Osteocyte (in vitro differentiated cells): ENCODE measurements at regions not wholly inside any gene's neighbourhood (a gene's known extent, or its start where the extent isn't known, plus 50 kb on each side); places are given as distances from the start of the nearest gene placed in this dataset.
A peak's percentile ranks its signal among the peaks of the same experiment; 100 is the strongest.

Experiments used
- DNase-seq: peaks from one replicate; pipeline ENCODE4 v3.0.0; 2021; ENCODE audit warnings: mixed read lengths; ENCODE audit not compliant: unreplicated experiment; ENCODE audit errors: extremely low spot score
- H3K27ac Mint-ChIP-seq: one replicate; pipeline ENCODE4 v1.8.0; 2021; ENCODE audit warnings: mild to moderate bottlenecking, mixed read lengths; ENCODE audit not compliant: unreplicated experiment
- H3K27me3 Mint-ChIP-seq: one replicate; pipeline ENCODE4 v1.8.0; 2021; ENCODE audit warnings: mixed read lengths; ENCODE audit not compliant: unreplicated experiment
- H3K36me3 Mint-ChIP-seq: one replicate; pipeline ENCODE4 v1.8.0; 2021; ENCODE audit warnings: mixed read lengths; ENCODE audit not compliant: unreplicated experiment
- H3K4me1 Mint-ChIP-seq: one replicate; pipeline ENCODE4 v1.8.0; 2021; ENCODE audit warnings: mixed read lengths; ENCODE audit not compliant: unreplicated experiment
- H3K4me3 Mint-ChIP-seq: one replicate; pipeline ENCODE4 v1.8.0; 2021; ENCODE audit warnings: mild to moderate bottlenecking, moderate library complexity, mixed read lengths; ENCODE audit not compliant: unreplicated experiment
- H3K9me3 Mint-ChIP-seq: one replicate; pipeline ENCODE4 v1.8.0; 2021; ENCODE audit warnings: mixed read lengths; ENCODE audit not compliant: unreplicated experiment
- CTCF ChIP-seq: fragments of 200-600 bp; sonication (generic); IDR thresholded peaks from 2 replicates; pipeline ENCODE4 v1.5.0; 2021; ENCODE audit warnings: antibody characterized with exemption, mild to moderate bottlenecking, moderate library complexity

GRCh38 chr22:47548953-47549740, 786.7 kb downstream of the TBC1D22A start:
- H3K27ac Mint-ChIP-seq = no peak overlapping the region
- H3K9me3 Mint-ChIP-seq = peaks cover 49% of the 10 kb centered on the region
- DNase-seq = peak; percentile 65
- H3K27me3 Mint-ChIP-seq = no peaks in the 10 kb centered on the region
- H3K36me3 Mint-ChIP-seq = no peaks in the 10 kb centered on the region
- no peaks in the 10 kb centered on the region for H3K4me1 Mint-ChIP-seq
- H3K4me3 Mint-ChIP-seq = no peak overlapping the region
- no peak for TF ChIP-seq CTCF

GRCh38 chr22:47547881-47548650, 785.6 kb downstream of the TBC1D22A start:
- Mint-ChIP-seq H3K4me1 (no peaks in the 10 kb centered on the region), H3K27ac (no peak overlapping the region), H3K9me3 (peaks cover 48% of the 10 kb centered on the region), H3K27me3 (no peaks in the 10 kb centered on the region), H3K4me3 (no peak overlapping the region), H3K36me3 (no peaks in the 10 kb centered on the region)
- peak; percentile 76 for DNase-seq
- no peak for TF ChIP-seq CTCF

- no peaks in the 10 kb centered on the region for H3K27me3 Mint-ChIP-seq
- peak; percentile 59 for DNase-seq
- no peak overlapping the region for H3K4me3 Mint-ChIP-seq
- H3K36me3 Mint-ChIP-seq = no peaks in the 10 kb centered on the region
- H3K4me1 Mint-ChIP-seq = no peaks in the 10 kb centered on the region
- peaks cover 50% of the 10 kb centered on the region for H3K9me3 Mint-ChIP-seq
- TF ChIP-seq CTCF = no peak
- H3K27ac Mint-ChIP-seq = no peak overlapping the region
Measured at GRCh38 chr22:47547239-47547661, 784.8 kb downstream of the TBC1D22A start.

- no peaks in the 10 kb centered on the region for H3K27me3 Mint-ChIP-seq
- no peak for DNase-seq
- no peak for TF ChIP-seq CTCF
- peaks cover 56% of the 10 kb centered on the region for H3K9me3 Mint-ChIP-seq
- H3K4me1 Mint-ChIP-seq = no peaks in the 10 kb centered on the region
- no peak overlapping the region for H3K27ac Mint-ChIP-seq
- no peak overlapping the region for H3K4me3 Mint-ChIP-seq
- H3K36me3 Mint-ChIP-seq = no peaks in the 10 kb centered on the region
Measured at GRCh38 chr22:47544696-47545095, 782.2 kb downstream of the TBC1D22A start.

- Mint-ChIP-seq H3K9me3 (peaks cover 52% of the 10 kb centered on the region), H3K4me3 (no peak overlapping the region)
Measured at GRCh38 chr22:47543447-47543846, 781.0 kb downstream of the TBC1D22A start.

More at GRCh38 chr22:47543447-47543846, 781.0 kb downstream of the TBC1D22A start:
- H3K4me1 Mint-ChIP-seq = no peaks in the 10 kb centered on the region
- TF ChIP-seq CTCF = no peak
- H3K36me3 Mint-ChIP-seq = no peaks in the 10 kb centered on the region
- H3K27me3 Mint-ChIP-seq = no peaks in the 10 kb centered on the region
- no peak overlapping the region for H3K27ac Mint-ChIP-seq
- no peak for DNase-seq
